GM12878 (cell line): ENCODE measurements at regions not wholly inside any gene's neighbourhood (a gene's known extent, or its start where the extent isn't known, plus 50 kb on each side); places are given as distances from the start of the nearest gene placed in this dataset.

Source experiments
- RCOR1 ChIP-seq: conservative IDR thresholded peaks from 2 replicates; pipeline ENCODE4 v1.6.1; 2012; ENCODE audit warnings: low read depth, low read length, improper control_type of control experiment
- SREBF1 ChIP-seq: IDR thresholded peaks from 2 replicates; pipeline ENCODE4 v1.6.1; 2012; ENCODE audit warnings: mild to moderate bottlenecking, low read length
- TF ChIP-seq, protein P1 (sequence below): fragments of 450-650 bp; IDR thresholded peaks from 2 replicates; pipeline ENCODE4 v1.6.1; 2017; ENCODE audit warnings: mild to moderate bottlenecking, moderate library complexity
- TF ChIP-seq, protein P2 (sequence below), 3 experiments: IDR thresholded peaks in 2 of 3; conservative IDR thresholded peaks in 1 of 3; 2 replicates each; pipeline ENCODE4 v1.5.1; 2011; ENCODE audit warnings: low read depth in 3 of 3, low read length in 3 of 3, mild to moderate bottlenecking in 3 of 3, control low read depth in 2 of 3, moderate library complexity in 2 of 3, inconsistent platforms in 1 of 3, mixed read lengths in 1 of 3; ENCODE audit not compliant: control insufficient read depth in 2 of 3, insufficient read depth in 1 of 3; ENCODE audit errors: extremely low read depth in 1 of 3
- TF ChIP-seq, protein P3 (sequence below): fragments of 450-650 bp; IDR thresholded peaks from 2 replicates; pipeline ENCODE4 v1.6.1; 2017; ENCODE audit warnings: mild to moderate bottlenecking, low read depth, inconsistent platforms; ENCODE audit not compliant: poor library complexity, severe bottlenecking

DNA sequence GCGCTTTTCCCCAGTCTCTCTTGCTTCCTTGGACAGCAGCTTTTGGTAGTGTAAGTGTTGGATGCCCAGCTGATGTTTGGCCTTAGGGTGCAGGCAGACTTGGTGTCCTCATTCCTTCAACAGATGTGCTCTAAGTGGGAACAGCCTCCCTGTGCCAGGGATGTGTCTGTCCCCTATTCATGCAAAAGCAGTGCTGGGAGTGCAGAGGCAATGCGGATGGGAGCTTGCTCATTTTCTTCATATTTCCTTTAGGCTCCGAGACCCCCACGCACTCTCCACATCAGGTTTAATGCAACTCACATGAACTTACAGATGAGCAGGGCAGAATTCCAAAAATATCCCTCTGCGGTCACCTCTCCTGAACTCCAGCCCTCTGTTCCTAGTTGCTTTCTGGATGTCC lies 96.1 kb downstream of the IER5 start:
- TF ChIP-seq, protein P1, sequence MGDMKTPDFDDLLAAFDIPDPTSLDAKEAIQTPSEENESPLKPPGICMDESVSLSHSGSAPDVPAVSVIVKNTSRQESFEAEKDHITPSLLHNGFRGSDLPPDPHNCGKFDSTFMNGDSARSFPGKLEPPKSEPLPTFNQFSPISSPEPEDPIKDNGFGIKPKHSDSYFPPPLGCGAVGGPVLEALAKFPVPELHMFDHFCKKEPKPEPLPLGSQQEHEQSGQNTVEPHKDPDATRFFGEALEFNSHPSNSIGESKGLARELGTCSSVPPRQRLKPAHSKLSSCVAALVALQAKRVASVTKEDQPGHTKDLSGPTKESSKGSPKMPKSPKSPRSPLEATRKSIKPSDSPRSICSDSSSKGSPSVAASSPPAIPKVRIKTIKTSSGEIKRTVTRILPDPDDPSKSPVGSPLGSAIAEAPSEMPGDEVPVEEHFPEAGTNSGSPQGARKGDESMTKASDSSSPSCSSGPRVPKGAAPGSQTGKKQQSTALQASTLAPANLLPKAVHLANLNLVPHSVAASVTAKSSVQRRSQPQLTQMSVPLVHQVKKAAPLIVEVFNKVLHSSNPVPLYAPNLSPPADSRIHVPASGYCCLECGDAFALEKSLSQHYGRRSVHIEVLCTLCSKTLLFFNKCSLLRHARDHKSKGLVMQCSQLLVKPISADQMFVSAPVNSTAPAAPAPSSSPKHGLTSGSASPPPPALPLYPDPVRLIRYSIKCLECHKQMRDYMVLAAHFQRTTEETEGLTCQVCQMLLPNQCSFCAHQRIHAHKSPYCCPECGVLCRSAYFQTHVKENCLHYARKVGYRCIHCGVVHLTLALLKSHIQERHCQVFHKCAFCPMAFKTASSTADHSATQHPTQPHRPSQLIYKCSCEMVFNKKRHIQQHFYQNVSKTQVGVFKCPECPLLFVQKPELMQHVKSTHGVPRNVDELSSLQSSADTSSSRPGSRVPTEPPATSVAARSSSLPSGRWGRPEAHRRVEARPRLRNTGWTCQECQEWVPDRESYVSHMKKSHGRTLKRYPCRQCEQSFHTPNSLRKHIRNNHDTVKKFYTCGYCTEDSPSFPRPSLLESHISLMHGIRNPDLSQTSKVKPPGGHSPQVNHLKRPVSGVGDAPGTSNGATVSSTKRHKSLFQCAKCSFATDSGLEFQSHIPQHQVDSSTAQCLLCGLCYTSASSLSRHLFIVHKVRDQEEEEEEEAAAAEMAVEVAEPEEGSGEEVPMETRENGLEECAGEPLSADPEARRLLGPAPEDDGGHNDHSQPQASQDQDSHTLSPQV = no peak
- TF ChIP-seq, protein P2, sequence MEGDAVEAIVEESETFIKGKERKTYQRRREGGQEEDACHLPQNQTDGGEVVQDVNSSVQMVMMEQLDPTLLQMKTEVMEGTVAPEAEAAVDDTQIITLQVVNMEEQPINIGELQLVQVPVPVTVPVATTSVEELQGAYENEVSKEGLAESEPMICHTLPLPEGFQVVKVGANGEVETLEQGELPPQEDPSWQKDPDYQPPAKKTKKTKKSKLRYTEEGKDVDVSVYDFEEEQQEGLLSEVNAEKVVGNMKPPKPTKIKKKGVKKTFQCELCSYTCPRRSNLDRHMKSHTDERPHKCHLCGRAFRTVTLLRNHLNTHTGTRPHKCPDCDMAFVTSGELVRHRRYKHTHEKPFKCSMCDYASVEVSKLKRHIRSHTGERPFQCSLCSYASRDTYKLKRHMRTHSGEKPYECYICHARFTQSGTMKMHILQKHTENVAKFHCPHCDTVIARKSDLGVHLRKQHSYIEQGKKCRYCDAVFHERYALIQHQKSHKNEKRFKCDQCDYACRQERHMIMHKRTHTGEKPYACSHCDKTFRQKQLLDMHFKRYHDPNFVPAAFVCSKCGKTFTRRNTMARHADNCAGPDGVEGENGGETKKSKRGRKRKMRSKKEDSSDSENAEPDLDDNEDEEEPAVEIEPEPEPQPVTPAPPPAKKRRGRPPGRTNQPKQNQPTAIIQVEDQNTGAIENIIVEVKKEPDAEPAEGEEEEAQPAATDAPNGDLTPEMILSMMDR (IDR thresholded peaks at IDR 0.05 in 2 of 3, conservative IDR thresholded peaks at IDR 0.05 in 1 of 3; ENCODE audit: control insufficient read depth in 2 of 3, extremely low read depth in 1 of 3, insufficient read depth in 1 of 3, low read depth in 3 of 3, low read length in 3 of 3) = no peak
- TF ChIP-seq SREBF1 = no peak
- TF ChIP-seq, protein P3, sequence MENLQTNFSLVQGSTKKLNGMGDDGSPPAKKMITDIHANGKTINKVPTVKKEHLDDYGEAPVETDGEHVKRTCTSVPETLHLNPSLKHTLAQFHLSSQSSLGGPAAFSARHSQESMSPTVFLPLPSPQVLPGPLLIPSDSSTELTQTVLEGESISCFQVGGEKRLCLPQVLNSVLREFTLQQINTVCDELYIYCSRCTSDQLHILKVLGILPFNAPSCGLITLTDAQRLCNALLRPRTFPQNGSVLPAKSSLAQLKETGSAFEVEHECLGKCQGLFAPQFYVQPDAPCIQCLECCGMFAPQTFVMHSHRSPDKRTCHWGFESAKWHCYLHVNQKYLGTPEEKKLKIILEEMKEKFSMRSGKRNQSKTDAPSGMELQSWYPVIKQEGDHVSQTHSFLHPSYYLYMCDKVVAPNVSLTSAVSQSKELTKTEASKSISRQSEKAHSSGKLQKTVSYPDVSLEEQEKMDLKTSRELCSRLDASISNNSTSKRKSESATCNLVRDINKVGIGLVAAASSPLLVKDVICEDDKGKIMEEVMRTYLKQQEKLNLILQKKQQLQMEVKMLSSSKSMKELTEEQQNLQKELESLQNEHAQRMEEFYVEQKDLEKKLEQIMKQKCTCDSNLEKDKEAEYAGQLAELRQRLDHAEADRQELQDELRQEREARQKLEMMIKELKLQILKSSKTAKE = no peak
- TF ChIP-seq RCOR1 = no peak
